Activated T-cell treated with anti-CD3 and anti-CD28 coated beads for 48 hours (primary cell): ENCODE measurements at regions not wholly inside any gene's neighbourhood (a gene's known extent, or its start where the extent isn't known, plus 50 kb on each side); places are given as distances from the start of the nearest gene placed in this dataset.

Experiments used
- DNase-seq: peaks from one replicate; pipeline ENCODE4 v3.0.0-alpha.2; 2020; ENCODE audit warnings: low read depth

DNA sequence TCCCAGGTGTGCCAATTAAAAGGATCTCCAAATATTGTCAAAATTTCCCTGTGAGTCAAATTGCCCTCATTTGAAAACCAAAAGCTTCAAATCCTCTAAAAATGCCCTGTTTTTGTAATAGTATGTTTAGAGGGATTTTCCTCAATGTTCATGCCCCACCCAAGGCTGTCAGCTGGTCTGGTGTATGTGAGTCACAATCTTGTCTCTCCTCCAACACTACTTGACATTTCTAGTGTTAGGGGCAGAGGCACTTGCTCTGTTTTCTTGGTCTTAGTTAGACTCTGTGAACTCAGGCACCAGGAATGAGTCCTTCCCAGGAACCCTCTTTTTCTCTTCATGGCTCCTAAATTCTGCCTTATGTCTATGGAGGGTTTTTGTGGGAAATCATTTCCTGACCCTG is 634.8 kb downstream of the KCNJ2 start:
- no peak for DNase-seq

DNA sequence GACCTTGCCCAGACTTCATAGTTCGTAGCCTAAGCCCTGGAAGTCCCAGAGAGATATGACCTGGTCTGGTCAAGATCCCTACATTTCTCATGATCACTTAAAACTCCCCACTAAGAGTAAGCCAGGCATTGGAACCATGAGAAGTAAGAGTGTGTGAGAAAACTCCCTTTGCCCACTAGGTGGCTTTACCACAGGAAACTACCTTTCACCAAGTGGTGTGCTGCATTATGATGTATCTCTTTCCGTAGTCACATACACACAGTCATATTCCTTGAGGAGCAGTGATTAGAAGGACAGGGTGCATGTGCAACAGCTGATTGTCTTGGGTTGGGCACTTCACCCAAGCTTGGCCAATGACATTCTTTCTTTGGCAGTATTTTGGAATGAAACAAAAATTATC is 639.3 kb downstream of the KCNJ2 start:
- DNase-seq = no peak

DNA sequence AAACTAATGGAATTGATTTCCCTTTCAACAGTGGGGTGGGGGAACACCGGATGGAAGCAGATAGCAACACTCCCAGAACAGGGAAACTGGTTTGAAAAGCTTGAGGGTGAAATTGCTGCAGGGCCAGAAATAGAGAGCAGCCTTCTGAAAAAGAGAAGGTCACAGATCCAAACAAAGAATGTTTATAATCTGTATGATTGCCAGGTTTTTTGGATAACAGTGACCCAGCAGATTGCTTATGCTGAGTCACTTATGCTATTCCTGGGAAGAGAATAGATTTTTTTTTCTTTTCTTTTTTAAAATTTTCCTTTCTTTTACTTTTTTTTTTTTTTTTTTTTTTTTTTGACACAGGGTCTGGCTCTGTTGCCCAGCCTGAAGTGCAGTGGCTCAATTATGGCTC is 641.3 kb downstream of the KCNJ2 start:
- DNase-seq = no peak

- no peak for DNase-seq
Observed at GRCh38 chr17:70813355-70813930, 644.1 kb downstream of the KCNJ2 start.

DNA sequence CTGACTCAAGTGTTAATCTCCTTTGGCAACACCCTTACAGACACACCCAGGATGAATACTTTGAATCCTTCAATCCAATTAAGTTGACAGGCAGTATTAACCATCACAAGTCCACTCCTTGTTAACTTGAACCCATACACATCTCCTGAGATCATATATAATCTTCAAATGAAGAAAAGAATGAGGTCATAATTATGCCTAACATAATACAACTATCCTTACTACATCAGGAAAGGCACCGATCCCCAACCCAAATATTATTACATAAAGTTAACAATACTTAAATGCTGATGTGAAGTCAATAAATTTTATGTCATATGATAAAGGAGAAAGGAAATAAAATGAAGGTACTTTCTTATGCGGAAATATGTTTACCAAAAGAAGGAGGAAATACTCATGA is 649.9 kb downstream of the KCNJ2 start:
- no peak for DNase-seq

GRCh38 chr17:70820276-70820675 is 650.9 kb downstream of the KCNJ2 start:
- no peak for DNase-seq

- no peak for DNase-seq
Observed at GRCh38 chr17:70825321-70826125, 656.2 kb downstream of the KCNJ2 start.

- no peak for DNase-seq
Observed at GRCh38 chr17:70829876-70830275, 660.5 kb downstream of the KCNJ2 start.

- DNase-seq = no peak
Observed at GRCh38 chr17:70834039-70834438, 664.7 kb downstream of the KCNJ2 start.

DNA sequence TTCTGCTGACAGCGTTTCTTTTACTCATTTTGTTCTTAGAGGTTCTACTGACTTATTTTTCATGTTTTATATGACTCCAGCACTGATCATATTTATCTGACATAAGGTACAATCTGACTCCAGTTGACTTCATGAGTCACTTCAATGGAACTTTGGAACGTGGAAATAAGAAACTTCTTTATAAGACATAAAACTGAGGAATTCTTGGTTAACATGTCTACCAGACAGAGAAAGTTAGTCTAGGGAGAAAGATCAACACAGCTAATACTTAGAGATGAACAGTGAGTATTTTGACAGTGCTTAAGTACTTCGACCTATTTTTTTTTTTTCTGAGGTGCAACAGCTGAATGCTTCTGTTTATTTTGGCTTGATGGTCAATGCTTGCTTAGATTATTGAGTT is 679.5 kb downstream of the KCNJ2 start:
- DNase-seq = no peak

DNA sequence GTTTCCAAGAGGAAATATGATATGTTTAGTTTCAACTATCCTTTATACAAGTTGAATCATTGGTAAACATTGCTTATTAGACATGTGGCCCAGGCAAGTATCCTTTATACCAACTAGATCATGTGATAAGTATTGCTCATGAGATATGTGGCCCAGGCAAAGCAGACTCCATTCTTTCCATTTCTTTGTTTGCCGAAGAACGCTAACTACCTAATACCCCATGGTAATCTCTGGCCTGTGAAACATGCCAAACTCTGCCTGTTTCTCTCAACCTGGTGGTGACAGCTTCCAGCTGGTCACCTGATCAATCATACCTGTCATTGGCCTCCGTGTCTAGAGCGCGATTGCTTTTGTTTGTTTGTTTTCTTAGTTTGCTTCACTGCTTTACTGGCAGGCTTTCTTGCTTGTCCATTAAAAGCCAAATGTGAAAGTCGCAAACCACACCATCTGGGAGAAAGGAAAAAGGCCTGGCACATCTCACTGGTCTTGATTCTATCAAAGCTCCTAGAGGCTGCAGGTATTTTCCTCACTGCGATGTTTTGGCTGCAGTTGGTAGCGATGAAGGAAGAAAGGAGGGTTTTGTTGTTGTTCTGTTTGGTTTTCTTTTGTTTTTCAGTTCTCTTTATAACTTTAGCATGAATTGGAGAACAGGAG is 686.2 kb downstream of the KCNJ2 start:
- no peak for DNase-seq

- DNase-seq = no peak
Observed at GRCh38 chr17:70857351-70857750, 688.0 kb downstream of the KCNJ2 start.

DNA sequence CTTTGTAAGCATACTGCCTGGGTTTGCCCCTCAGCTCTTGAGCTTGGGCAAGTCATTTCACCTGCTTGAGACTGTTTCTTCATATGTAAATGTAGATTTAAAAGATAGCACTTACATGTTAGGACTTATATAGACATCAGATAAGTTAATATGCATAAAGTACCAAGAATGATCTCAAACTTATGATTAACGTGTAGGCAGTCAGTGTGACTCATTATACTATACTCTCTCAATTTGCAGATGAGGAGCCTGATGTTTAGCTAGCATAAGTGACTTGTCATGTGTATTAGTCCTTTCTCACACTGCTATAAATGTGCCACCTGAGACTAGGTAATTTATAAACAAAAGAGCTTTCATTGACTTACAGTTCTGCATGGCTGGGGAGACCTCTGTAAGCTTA is 690.5 kb downstream of the KCNJ2 start:
- no peak for DNase-seq

DNA sequence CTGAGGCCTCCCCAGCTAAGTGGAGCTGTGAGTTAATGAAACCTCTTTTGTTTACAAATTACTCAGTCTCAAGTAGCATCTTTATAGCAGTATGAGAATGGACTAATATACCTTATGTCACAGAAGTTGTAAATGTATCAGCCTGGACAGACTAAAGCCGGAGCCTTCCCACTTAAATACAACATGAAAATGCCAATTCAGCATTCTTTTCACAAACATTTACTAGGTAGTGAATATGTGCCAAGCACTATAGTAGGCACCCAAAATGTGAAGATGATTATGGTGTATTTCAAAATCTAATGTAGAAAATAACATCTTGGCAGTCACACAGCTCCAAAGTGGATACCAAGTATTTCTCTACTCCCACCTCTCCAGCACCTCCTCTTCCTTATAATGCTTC is 693.0 kb downstream of the KCNJ2 start:
- no peak for DNase-seq

DNA sequence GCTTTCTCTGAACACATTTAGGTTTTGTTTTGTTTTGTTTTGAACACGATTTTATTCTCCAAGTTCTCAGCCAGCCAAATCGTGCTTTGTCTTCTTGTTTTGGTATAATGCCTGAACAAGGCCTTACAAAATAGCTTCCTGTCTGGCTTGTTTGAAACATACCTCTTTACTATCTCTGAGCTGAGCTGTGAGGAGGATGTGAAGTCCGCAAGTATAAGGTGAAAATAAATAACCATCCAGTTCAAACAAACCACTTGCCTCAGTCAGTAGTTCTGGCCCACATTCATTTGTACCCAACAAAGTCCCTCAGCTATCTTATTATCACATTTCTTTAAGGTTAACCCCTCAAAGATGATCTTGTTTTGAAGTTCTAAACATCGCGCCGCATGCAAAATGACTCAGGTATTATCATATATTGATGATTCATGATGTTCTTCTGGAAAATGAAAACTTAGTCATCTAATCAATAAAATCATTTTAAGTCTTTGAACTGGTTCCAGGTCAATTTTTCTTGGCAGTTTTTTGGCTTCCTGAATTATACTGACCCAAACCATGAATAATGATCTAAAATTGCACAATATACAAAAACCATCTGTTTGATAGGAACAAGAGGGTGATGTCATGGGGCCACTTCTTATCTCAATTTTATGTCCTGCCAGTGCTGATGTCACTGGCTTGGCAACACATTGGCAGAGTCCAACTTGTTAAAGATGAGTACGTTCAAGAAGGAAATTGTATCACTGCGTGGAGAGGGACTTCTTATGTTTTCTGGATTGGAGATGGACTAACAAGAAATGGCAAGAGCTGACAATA is 694.3 kb downstream of the KCNJ2 start:
- DNase-seq = no peak

- no peak for DNase-seq
Observed at GRCh38 chr17:70865993-70866804, 696.9 kb downstream of the KCNJ2 start.

- no peak for DNase-seq
Observed at GRCh38 chr17:70868149-70868548, 698.8 kb downstream of the KCNJ2 start.

GRCh38 chr17:70869402-70870085 is 700.2 kb downstream of the KCNJ2 start:
- no peak for DNase-seq

DNA sequence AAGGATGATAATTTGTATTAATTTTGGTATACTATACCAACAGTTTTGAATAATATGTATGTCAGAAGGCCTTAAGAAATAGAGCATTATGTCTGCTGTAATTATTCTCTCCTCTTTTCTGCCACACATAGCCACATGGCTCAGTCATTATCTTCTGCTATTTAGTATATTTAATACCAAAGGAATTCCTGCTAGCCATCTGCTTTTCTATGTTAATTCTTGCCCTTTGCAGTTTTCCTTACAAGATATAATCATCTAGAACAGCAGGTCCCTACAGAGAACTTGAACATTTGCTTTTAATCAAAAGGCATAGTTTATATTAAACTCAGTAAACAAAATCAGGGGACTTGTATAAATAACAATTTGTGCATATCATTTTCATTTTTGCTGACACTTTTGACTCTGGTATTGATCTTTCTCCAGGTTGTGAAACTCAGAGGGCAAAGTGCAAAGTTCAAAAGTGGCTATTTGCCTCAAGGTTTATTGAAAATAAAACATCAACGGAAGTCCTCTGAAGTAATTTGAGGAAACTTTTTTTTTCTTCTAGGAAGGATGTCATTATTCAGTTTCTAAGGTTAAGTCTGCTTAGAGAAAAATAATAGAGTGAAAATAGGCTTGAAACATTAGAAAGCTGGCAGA is 702.0 kb downstream of the KCNJ2 start:
- no peak for DNase-seq

DNA sequence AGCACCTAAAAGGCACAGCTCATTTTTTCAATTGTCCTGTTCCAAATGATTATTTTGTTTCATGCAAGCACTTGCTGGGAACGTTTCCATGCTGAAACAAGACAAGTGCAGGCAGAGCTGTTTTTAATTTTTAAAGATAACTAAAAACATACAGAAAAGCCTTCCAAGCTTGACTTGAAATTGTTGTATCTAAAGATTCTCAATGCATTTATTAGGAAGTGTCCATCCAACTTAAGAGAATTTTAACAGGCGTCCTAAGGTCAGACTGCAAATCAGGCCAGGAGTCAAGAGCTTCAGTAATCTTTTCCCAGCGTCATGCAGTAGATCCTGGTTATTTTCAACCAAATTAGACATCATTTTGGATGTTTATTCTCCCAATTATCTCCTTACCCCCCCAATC is 702.8 kb downstream of the KCNJ2 start:
- no peak for DNase-seq
